Right atrium auricular region (tissue), 2 donors: ENCODE measurements at regions not wholly inside any gene's neighbourhood (a gene's known extent, or its start where the extent isn't known, plus 50 kb on each side); places are given as distances from the start of the nearest gene placed in this dataset.
"Not testable (repeated sequence)": the region's sequence is repeated elsewhere in the genome, so short reads cannot be mapped to it uniquely, and the experiment has no call there.

Source experiments
- DNase-seq: peaks from one replicate; pipeline ENCODE4 v3.0.0-alpha.2; 2019; ENCODE audit warnings: low spot score
- H3K27ac ChIP-seq, 2 donors: fragments of 200-600 bp; sonication (generic); 1 replicate in 1 of 2; 2 replicates in 1 of 2; pipeline ENCODE4 v1.5.1; 2016 to 2019
- H3K27me3 ChIP-seq, 2 donors: fragments of 200-600 bp; sonication (generic); one replicate each; pipeline versions ENCODE4 v1.5.1 to v1.6.0; 2017 to 2019
- H3K36me3 ChIP-seq: fragments of 200-600 bp; sonication (generic); one replicate; pipeline ENCODE4 v1.5.1; 2016
- H3K4me1 ChIP-seq, 2 donors: fragments of 200-600 bp; sonication (generic); one replicate each; pipeline versions ENCODE4 v1.5.1 to v1.6.0; 2017 to 2019
- H3K4me3 ChIP-seq, 2 donors: fragments of 200-600 bp; sonication (generic); 1 replicate in 1 of 2; 2 replicates in 1 of 2; pipeline ENCODE4 v1.5.1; 2017 to 2019; ENCODE audit warnings: mild to moderate bottlenecking in 1 of 2, moderate library complexity in 1 of 2
- H3K9me3 ChIP-seq, 2 donors: fragments of 200-600 bp; sonication (generic); one replicate each; pipeline ENCODE4 v1.5.1; 2019
- TF ChIP-seq, protein P1 (sequence below), 2 donors: fragments of 200-600 bp; sonication (generic); IDR thresholded peaks; one replicate each; pipeline ENCODE4 v1.5.1; 2019; ENCODE audit warnings: antibody characterized with exemption in 2 of 2

DNA sequence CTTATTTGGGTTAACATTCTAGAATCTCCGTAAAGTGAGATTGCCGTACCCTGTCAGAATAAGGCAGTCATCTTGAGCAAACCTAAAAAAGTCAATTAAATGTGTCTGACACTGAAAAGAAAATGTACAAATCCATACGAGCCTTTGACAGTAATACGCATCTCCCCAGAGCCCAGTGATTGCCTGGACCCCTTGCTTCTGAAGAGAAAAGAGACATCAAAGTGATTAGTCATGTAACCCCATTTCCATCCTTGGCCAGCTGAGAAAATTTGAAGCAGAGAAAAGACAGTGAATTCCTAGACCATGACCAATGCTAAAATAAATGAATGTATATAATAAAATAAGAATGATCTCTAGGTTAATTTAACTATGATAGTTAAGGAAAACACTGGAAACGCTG is 1499.4 kb downstream of the SUCLG1 start:
- no peak overlapping the region for H3K4me3 ChIP-seq
- DNase-seq, result no peak
- H3K36me3 ChIP-seq, result no peaks in the 10 kb centered on the region
- no peaks in the 10 kb centered on the region for H3K27me3 ChIP-seq
- peaks cover 0 to 6% of the 10 kb centered on the region in 2 donors for H3K9me3 ChIP-seq
- no peaks in the 10 kb centered on the region for H3K4me1 ChIP-seq
- TF ChIP-seq, protein P1, sequence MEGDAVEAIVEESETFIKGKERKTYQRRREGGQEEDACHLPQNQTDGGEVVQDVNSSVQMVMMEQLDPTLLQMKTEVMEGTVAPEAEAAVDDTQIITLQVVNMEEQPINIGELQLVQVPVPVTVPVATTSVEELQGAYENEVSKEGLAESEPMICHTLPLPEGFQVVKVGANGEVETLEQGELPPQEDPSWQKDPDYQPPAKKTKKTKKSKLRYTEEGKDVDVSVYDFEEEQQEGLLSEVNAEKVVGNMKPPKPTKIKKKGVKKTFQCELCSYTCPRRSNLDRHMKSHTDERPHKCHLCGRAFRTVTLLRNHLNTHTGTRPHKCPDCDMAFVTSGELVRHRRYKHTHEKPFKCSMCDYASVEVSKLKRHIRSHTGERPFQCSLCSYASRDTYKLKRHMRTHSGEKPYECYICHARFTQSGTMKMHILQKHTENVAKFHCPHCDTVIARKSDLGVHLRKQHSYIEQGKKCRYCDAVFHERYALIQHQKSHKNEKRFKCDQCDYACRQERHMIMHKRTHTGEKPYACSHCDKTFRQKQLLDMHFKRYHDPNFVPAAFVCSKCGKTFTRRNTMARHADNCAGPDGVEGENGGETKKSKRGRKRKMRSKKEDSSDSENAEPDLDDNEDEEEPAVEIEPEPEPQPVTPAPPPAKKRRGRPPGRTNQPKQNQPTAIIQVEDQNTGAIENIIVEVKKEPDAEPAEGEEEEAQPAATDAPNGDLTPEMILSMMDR (IDR thresholded peaks at IDR 0.05), result no peak
- no peak overlapping the region for H3K27ac ChIP-seq

DNA sequence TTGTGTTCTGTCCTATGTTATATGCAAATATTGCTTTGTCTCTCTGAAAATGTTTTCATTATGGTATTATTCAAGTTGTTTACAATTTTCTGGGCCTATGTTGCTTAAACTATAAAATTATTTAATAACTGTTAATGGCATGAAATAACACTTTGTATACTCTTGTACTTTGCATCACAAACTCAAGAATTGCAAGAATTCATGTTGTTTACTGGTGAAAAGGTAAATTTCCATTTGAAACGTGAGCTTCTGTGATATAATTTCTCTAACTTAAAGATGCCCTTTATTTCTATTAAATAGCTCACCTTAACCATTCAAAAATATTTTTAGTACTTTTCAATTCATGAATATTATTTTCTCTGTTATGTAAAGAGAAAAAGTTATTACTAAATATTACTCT is 1504.2 kb downstream of the SUCLG1 start:
- TF ChIP-seq, protein P1 (IDR thresholded peaks at IDR 0.05), result no peak
- Histone ChIP-seq H3K4me1 (no peaks in the 10 kb centered on the region), H3K27ac (no peak overlapping the region), H3K4me3 (no peak overlapping the region), H3K9me3 (no peaks in the 10 kb centered on the region), H3K27me3 (no peaks in the 10 kb centered on the region), H3K36me3 (no peaks in the 10 kb centered on the region)
- DNase-seq, result no peak

DNA sequence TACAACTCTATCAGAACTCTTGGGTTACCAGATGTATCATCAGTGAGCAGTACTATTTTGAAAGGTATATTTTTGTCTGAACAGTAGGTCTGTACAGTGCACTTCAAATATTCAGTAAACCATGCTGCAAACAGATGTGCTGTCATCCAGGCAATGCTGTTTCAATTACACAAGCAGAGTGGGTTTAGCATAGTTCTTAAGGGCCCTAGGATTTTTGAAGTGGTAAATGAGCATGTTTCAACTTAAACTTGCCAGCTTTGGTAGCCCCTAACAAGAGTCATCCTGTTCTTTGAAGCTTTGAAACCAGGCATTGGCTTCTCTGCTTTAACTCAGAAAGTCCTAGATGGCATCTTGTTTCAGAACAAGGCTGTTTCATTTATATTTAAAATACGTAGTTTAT is 1519.9 kb downstream of the SUCLG1 start:
- no peak overlapping the region for H3K4me3 ChIP-seq
- H3K9me3 ChIP-seq, result no peaks in the 10 kb centered on the region
- H3K36me3 ChIP-seq, result no peaks in the 10 kb centered on the region
- H3K27ac ChIP-seq, result no peak overlapping the region
- H3K27me3 ChIP-seq, result no peaks in the 10 kb centered on the region
- no peaks in the 10 kb centered on the region for H3K4me1 ChIP-seq
- TF ChIP-seq, protein P1 (IDR thresholded peaks at IDR 0.05), result no peak
- no peak for DNase-seq

DNA sequence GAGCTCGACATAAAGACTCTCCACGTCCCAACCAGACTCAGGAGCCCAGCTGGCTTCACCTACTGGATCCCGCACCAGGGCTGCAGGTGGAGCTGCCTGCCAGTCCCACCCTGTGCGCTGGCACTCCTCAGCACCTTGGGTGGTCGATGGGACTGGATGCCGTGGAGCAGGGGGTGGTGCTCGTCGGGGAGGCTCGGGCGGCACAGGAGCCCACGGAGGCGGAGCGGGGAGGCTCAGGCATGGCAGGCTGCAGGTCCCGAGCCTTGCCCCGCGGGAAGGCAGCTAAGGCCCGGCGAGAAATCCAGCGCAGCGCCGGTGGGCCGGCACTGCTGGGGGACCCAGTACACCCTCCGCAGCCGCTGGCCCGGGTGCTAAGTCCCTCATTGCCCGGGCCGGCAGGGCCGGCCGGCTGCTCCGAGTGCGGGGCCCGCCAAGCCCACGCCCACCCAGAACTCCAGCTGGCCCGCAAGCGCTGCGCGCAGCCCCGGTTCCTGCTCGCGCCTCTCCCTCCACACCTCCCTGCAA is 1520.7 kb downstream of the SUCLG1 start:
- H3K27me3 ChIP-seq, DNase-seq: not testable (repeated sequence)

DNA sequence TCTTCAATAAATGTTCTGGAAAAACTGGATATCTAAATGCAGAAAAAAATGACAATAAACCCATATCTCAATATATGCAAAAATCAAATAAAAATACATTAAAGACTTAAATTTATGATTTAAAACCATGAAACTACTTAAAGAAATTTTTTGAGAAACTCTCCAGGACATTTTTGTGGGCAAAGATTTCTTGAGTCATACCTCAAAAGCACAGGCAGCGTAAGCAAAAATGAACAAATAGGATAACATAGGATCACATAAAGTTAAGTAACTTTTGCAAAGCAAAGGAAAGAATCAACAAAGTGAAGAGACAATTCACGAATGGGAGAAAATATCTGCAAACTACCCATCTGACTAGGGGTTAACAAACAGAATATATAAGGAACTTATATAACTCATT is 1545.5 kb downstream of the SUCLG1 start:
- H3K9me3 ChIP-seq, result no peaks in the 10 kb centered on the region
- H3K27me3 ChIP-seq, result no peaks in the 10 kb centered on the region
- H3K4me3 ChIP-seq, result no peak overlapping the region
- TF ChIP-seq, protein P1 (IDR thresholded peaks at IDR 0.05), result no peak
- H3K27ac ChIP-seq, result no peak overlapping the region
- DNase-seq, result no peak
- no peaks in the 10 kb centered on the region for H3K36me3 ChIP-seq
- H3K4me1 ChIP-seq, result no peaks in the 10 kb centered on the region

More for the DNA sequence above, 1520.7 kb downstream of the SUCLG1 start:
- H3K9me3 ChIP-seq, H3K27ac ChIP-seq, H3K36me3 ChIP-seq, H3K4me3 ChIP-seq, H3K4me1 ChIP-seq: not testable (repeated sequence)

DNA sequence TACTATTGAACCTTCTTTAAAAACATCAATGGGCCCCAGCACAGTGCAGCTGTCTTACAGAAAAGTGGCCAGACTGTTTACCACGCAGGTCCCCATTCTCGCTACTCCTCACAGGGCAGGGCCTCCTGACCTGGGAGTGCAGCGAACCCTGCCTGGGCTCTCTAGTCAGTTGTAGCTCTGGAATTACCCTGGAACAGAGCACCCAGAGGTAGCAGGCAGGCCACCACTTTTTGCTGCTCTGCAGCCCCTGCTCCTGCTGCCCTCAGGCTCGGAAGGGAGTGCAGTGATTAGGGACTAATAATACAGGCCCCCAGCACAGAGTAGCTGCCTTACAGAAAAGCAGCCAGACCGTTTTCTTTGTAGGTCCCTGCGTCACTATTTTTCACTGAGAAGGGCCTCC is 1563.0 kb downstream of the SUCLG1 start:
- no peak overlapping the region for H3K4me3 ChIP-seq
- no peaks in the 10 kb centered on the region for H3K4me1 ChIP-seq
- H3K9me3 ChIP-seq, result no peaks in the 10 kb centered on the region
- DNase-seq, result no peak
- no peaks in the 10 kb centered on the region for H3K36me3 ChIP-seq
- TF ChIP-seq, protein P1 (IDR thresholded peaks at IDR 0.05), result no peak
- no peaks in the 10 kb centered on the region for H3K27me3 ChIP-seq
- no peak overlapping the region for H3K27ac ChIP-seq
